IgD-negative memory B cell (primary cell): ENCODE measurements at regions not wholly inside any gene's neighbourhood (a gene's known extent, or its start where the extent isn't known, plus 50 kb on each side); places are given as distances from the start of the nearest gene placed in this dataset.

ENCODE experiments used
- H3K27ac Mint-ChIP-seq, 3 donors: one replicate each; pipeline ENCODE4 v1.8.0; 2020 to 2022; ENCODE audit warnings: mild to moderate bottlenecking in 3 of 3, mixed read lengths in 3 of 3, moderate library complexity in 1 of 3
- H3K27me3 Mint-ChIP-seq: one replicate; pipeline ENCODE4 v1.8.0; 2021; ENCODE audit warnings: mixed read lengths
- H3K36me3 Mint-ChIP-seq: one replicate; pipeline ENCODE4 v1.8.0; 2020; ENCODE audit warnings: mild to moderate bottlenecking, mixed read lengths
- H3K4me1 Mint-ChIP-seq, 3 donors: one replicate each; pipeline ENCODE4 v1.8.0; 2020 to 2022; ENCODE audit warnings: mixed read lengths in 3 of 3, mild to moderate bottlenecking in 1 of 3
- H3K4me3 Mint-ChIP-seq, 4 donors: one replicate each; pipeline ENCODE4 v1.8.0; 2020 to 2022; ENCODE audit warnings: mild to moderate bottlenecking in 4 of 4, mixed read lengths in 4 of 4, moderate library complexity in 3 of 4
- H3K9me3 Mint-ChIP-seq, 3 donors: one replicate each; pipeline ENCODE4 v1.8.0; 2020 to 2021; ENCODE audit warnings: mixed read lengths in 3 of 3, mild to moderate bottlenecking in 1 of 3

GRCh38 chr11:29734287-29734686 is 282.5 kb downstream of the KCNA4 start:
- Mint-ChIP-seq H3K27me3 (no peaks in the 10 kb centered on the region), H3K9me3 (peaks cover 1 to 12% (median 2%) of the 10 kb centered on the region in 3 donors), H3K27ac (no peak overlapping the region), H3K4me3 (no peak overlapping the region), H3K4me1 (no peaks in the 10 kb centered on the region), H3K36me3 (no peaks in the 10 kb centered on the region)

DNA sequence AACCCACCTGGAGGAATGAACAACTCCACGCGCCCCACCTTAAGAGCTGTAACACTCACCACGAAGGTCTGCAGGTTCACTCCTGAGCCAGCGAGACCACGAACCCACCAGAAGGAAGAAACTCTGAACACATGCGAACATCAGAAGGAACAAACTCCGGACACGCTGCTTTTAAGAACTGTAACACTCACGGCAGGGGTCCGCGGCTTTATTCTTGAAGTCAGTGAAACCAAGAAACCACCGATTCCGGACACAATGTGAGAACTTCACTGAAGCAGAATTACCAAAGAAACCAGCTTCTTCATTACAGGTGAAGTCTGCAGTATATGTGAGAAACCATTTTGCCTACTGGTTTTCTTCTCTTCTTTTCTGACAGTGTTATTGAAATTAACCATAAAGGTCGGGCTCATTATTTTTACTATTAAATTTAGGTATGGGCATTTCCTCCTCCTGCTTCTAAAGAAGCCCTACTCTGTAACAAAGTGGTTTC is 303.0 kb downstream of the KCNA4 start:
- Mint-ChIP-seq H3K27me3 (no peaks in the 10 kb centered on the region), H3K4me3 (no peak overlapping the region), H3K9me3 (peaks cover 0 to 5% (median 2%) of the 10 kb centered on the region in 3 donors), H3K4me1 (peaks cover 0 to 2% (median 0%) of the 10 kb centered on the region in 3 donors), H3K36me3 (no peaks in the 10 kb centered on the region), H3K27ac (no peak overlapping the region)

DNA sequence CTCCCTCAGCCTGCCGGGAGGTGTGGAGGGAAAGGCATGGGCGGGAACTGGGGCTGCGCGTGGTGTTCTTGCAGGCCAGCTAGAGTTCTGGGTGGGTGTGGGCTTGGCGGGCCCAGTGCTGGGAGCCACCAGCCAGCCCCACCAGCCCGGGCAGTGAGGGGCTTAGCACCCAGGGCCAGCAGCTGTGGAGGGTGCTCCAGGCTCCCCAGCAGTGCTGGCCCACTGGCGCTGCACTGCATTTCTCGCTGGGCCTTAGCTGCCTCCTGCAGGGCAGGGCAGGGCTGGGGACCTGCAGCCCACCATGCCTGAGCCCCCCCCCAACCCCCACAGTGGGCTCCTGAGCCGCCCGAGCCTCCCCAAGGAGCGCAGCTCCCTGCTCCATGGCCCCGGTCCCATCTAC is 304.2 kb downstream of the KCNA4 start:
- H3K36me3 Mint-ChIP-seq: no peaks in the 10 kb centered on the region
- peaks cover 0 to 2% (median under 1%) of the 10 kb centered on the region in 3 donors for H3K9me3 Mint-ChIP-seq
- H3K27me3 Mint-ChIP-seq: no peaks in the 10 kb centered on the region
- H3K4me3 Mint-ChIP-seq: no peak overlapping the region
- H3K4me1 Mint-ChIP-seq: no peaks in the 10 kb centered on the region
- no peak overlapping the region for H3K27ac Mint-ChIP-seq

DNA sequence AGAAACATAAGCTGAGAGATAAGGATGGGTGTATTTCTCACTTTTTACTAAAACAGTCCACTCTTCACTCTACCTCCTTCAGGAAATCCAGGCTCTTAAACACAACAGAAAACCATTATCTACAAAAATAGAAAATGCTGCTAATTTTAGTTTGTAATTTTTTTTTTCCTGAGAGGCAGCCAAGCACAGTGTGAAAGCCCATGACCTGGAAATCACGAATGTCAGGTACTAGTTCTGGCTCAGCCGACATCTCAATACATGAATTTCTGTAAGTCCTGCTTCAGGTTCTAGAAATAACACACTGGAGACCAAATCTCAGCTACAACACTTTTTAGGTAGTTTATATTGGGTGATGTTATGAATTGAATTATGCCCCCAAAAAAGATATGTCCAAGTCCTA is 308.9 kb downstream of the KCNA4 start:
- peaks cover 0 to 4% (median 0%) of the 10 kb centered on the region in 3 donors for H3K9me3 Mint-ChIP-seq
- H3K4me1 Mint-ChIP-seq: no peaks in the 10 kb centered on the region
- H3K27me3 Mint-ChIP-seq: no peaks in the 10 kb centered on the region
- no peak overlapping the region for H3K27ac Mint-ChIP-seq
- H3K4me3 Mint-ChIP-seq: no peak overlapping the region
- H3K36me3 Mint-ChIP-seq: no peaks in the 10 kb centered on the region

- Mint-ChIP-seq H3K27ac (no peak overlapping the region), H3K27me3 (no peaks in the 10 kb centered on the region), H3K4me1 (no peaks in the 10 kb centered on the region), H3K36me3 (no peaks in the 10 kb centered on the region), H3K4me3 (no peak overlapping the region), H3K9me3 (peaks cover 0 to 3% (median 2%) of the 10 kb centered on the region in 3 donors)
Observed at GRCh38 chr11:29685361-29685760, 331.5 kb downstream of the KCNA4 start.

- Mint-ChIP-seq H3K36me3 (no peaks in the 10 kb centered on the region), H3K9me3 (peaks cover 0 to 5% (median 3%) of the 10 kb centered on the region in 3 donors), H3K27me3 (no peaks in the 10 kb centered on the region), H3K4me3 (no peak overlapping the region), H3K27ac (no peak overlapping the region), H3K4me1 (no peaks in the 10 kb centered on the region)
Observed at GRCh38 chr11:29682856-29683255, 334.0 kb downstream of the KCNA4 start.

DNA sequence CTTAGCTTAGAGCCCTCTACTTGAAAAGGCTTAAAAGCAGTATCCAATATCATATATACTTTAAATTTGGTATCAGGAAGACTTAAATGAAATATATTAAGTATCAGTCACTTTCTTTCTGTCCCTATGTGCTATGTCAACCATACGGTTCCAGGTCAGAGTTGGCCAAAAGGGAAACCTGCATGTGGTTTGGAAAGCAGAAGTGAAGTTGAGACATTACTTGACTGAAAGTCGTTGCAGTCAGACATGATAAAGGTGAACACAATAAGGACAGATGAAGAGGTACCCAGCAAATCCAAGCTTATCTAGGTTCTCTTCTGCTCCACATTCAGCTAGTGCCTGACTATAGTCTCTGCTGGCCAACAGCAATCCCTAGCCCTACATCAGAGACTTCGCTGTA is 336.8 kb downstream of the KCNA4 start:
- H3K4me3 Mint-ChIP-seq: no peak overlapping the region

GRCh38 chr11:29676993-29677392 is 339.8 kb downstream of the KCNA4 start:
- H3K27ac Mint-ChIP-seq: no peak overlapping the region
- H3K4me3 Mint-ChIP-seq: no peak overlapping the region
- no peaks in the 10 kb centered on the region for H3K4me1 Mint-ChIP-seq
- peaks cover 1 to 9% (median 8%) of the 10 kb centered on the region in 3 donors for H3K9me3 Mint-ChIP-seq
- H3K27me3 Mint-ChIP-seq: no peaks in the 10 kb centered on the region
- no peaks in the 10 kb centered on the region for H3K36me3 Mint-ChIP-seq

More for the DNA sequence above, 336.8 kb downstream of the KCNA4 start:
- Mint-ChIP-seq H3K27me3 (no peaks in the 10 kb centered on the region), H3K4me1 (no peaks in the 10 kb centered on the region), H3K9me3 (peaks cover 1 to 5% (median 3%) of the 10 kb centered on the region in 3 donors), H3K36me3 (no peaks in the 10 kb centered on the region), H3K27ac (no peak overlapping the region)

- Mint-ChIP-seq H3K36me3 (no peaks in the 10 kb centered on the region), H3K27ac (no peak overlapping the region), H3K4me1 (no peaks in the 10 kb centered on the region), H3K4me3 (no peak overlapping the region), H3K9me3 (peaks cover 7 to 22% (median 15%) of the 10 kb centered on the region in 3 donors), H3K27me3 (no peaks in the 10 kb centered on the region)
Observed at GRCh38 chr11:29669310-29669709, 347.5 kb downstream of the KCNA4 start.

DNA sequence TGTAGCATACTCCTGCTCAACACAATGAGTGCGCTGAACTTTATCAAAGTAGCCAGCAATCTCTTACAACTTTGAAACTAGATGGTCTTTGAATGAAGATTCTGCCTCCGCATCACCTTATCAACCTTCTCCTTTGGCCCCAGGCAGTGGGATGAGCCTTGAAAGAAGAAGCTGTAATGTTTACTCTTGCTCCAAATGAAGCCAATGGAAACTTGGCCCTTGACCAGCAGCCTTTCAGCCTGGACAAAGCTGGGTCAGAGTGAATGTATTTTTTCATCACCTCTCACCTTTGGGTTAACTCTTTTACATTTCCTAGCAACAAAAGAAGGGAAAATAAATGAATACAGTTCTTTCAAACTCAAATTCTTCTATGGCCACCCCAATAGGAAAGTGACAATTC is 359.1 kb downstream of the KCNA4 start:
- Mint-ChIP-seq H3K9me3 (peaks cover 2 to 4% (median 3%) of the 10 kb centered on the region in 3 donors), H3K27ac (no peak overlapping the region), H3K27me3 (no peaks in the 10 kb centered on the region), H3K4me3 (no peak overlapping the region), H3K4me1 (no peaks in the 10 kb centered on the region), H3K36me3 (no peaks in the 10 kb centered on the region)

DNA sequence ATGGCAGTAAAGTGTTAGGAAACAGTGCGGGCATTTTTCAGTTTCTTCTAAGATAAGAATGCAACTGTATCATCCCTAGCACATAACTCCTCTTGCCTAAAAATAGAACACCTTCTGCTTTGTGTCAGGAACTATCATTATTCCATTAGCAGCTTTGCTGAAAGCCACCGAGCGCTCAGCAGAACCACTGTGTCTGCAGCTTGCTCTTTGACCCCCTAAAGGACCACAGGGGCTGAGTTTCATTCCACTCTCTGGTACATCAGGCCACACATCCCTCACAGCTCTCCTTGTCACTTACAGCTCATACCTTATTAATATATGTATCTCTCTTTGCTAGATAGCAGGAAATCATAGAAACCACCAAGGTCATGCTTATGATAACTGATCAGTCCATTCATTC is 360.2 kb downstream of the KCNA4 start:
- Mint-ChIP-seq H3K36me3 (no peaks in the 10 kb centered on the region), H3K27ac (no peak overlapping the region), H3K9me3 (peaks cover 2 to 4% (median 3%) of the 10 kb centered on the region in 3 donors), H3K4me1 (no peaks in the 10 kb centered on the region), H3K4me3 (no peak overlapping the region), H3K27me3 (no peaks in the 10 kb centered on the region)

GRCh38 chr11:29645373-29645772 is 371.5 kb downstream of the KCNA4 start:
- Mint-ChIP-seq H3K4me1 (no peaks in the 10 kb centered on the region), H3K4me3 (no peak overlapping the region), H3K9me3 (peaks cover 2 to 4% (median 3%) of the 10 kb centered on the region in 3 donors), H3K36me3 (peaks cover 2% of the 10 kb centered on the region), H3K27me3 (no peaks in the 10 kb centered on the region), H3K27ac (no peak overlapping the region)

DNA sequence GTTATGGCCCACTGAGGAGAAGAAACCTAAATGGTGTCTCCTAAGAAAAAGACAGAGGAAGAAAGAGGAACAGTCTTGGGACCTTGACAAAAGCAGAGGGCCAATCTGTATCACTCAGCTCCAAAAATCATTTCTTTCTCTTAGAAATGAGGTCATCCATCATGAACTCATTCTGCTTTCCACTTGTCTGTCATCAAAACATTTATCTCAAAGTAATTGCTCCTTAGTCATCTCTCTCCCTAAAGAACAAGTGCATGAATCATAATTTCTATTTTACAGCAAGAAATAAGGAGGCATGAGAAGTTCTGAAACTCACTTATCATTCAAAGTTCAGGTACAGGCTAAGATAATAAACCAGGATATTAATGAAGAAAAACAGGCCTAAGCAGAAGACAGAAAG is 375.6 kb downstream of the KCNA4 start:
- Mint-ChIP-seq H3K4me3 (peak overlapping the region in 1 of 4 donors; percentile 67), H3K27me3 (no peaks in the 10 kb centered on the region)

GRCh38 chr11:29634744-29635143 is 382.1 kb downstream of the KCNA4 start:
- Mint-ChIP-seq H3K36me3 (no peaks in the 10 kb centered on the region), H3K4me3 (no peak overlapping the region), H3K4me1 (no peaks in the 10 kb centered on the region), H3K9me3 (peaks cover 0 to 7% (median 2%) of the 10 kb centered on the region in 3 donors), H3K27me3 (no peaks in the 10 kb centered on the region), H3K27ac (no peak overlapping the region)

More for the DNA sequence above, 375.6 kb downstream of the KCNA4 start:
- no peak overlapping the region for H3K27ac Mint-ChIP-seq
- H3K4me1 Mint-ChIP-seq: no peaks in the 10 kb centered on the region
- peaks cover 2 to 4% (median 3%) of the 10 kb centered on the region in 3 donors for H3K9me3 Mint-ChIP-seq
- H3K36me3 Mint-ChIP-seq: no peaks in the 10 kb centered on the region

DNA sequence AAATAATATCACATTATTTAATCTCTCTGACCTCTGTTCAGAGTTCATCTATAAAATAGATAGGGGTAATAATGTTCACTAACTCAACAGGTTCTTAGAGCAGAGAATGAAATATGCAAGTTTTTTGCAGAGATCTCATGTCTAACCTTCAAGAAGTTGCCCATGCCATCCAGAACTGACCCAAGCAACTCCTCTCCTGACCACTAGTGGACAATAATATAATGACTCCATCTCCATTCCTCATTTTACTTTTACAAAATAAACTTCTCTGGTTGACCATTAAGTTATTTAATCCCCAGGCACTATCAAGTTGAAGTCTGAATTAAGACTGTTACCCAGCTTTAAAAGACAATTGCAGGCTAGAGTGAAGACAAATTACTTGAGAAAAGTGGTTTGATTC is 382.6 kb downstream of the KCNA4 start:
- H3K4me3 Mint-ChIP-seq: no peak overlapping the region

DNA sequence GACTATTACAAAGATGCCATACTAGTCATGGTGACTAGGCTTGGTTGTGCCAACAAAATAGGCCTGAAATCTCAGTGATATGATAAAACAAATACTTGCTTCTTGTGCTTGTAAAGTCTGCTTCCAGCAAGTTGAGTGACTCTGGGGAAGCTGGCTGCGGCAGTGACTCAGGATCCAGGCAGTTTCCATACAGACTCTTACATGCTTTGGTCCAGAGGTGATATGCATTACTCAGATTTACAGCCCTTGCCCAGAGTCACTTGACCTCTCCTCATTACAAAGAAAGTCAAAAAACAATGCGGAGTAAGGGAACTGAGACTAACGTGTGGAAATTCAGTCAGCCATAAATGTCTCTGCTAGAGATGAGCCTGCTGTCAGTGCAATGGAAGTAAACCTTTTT is 387.5 kb downstream of the KCNA4 start:
- Mint-ChIP-seq H3K27me3 (no peaks in the 10 kb centered on the region), H3K4me3 (no peak overlapping the region), H3K36me3 (no peaks in the 10 kb centered on the region), H3K27ac (no peak overlapping the region), H3K9me3 (peaks cover 0 to 4% (median 0%) of the 10 kb centered on the region in 3 donors), H3K4me1 (no peaks in the 10 kb centered on the region)

More for the DNA sequence above, 382.6 kb downstream of the KCNA4 start:
- H3K27ac Mint-ChIP-seq: no peak overlapping the region
- H3K36me3 Mint-ChIP-seq: no peaks in the 10 kb centered on the region
- no peaks in the 10 kb centered on the region for H3K4me1 Mint-ChIP-seq
- H3K27me3 Mint-ChIP-seq: no peaks in the 10 kb centered on the region
- H3K9me3 Mint-ChIP-seq: peaks cover 0 to 7% (median 2%) of the 10 kb centered on the region in 3 donors
